GM18520 (cell line): ENCODE measurements at regions not wholly inside any gene's neighbourhood (a gene's known extent, or its start where the extent isn't known, plus 50 kb on each side); places are given as distances from the start of the nearest gene placed in this dataset.
A peak's percentile ranks its signal among the peaks of the same experiment; 100 is the strongest.

Experiments
- ATAC-seq: cut with Tn5 transposase; IDR thresholded peaks from one replicate; pipeline ENCODE4 v1.9.1; 2021; ENCODE audit not compliant: unreplicated experiment

GRCh38 chr14:65794674-65795279 lies 382.2 kb downstream of the FUT8 start:
- no peak for ATAC-seq

GRCh38 chr14:65798216-65798615 lies 385.7 kb downstream of the FUT8 start:
- ATAC-seq, result no peak

GRCh38 chr14:65800694-65801093 lies 388.2 kb downstream of the FUT8 start:
- no peak for ATAC-seq

- no peak for ATAC-seq
Measured at GRCh38 chr14:65802196-65802595, 389.7 kb downstream of the FUT8 start.

GRCh38 chr14:65803885-65804284 lies 391.4 kb downstream of the FUT8 start:
- ATAC-seq, result no peak

- no peak for ATAC-seq
Measured at GRCh38 chr14:65804439-65805112, 392.0 kb downstream of the FUT8 start.

- no peak for ATAC-seq
Measured at GRCh38 chr14:65805113-65805473, 392.6 kb downstream of the FUT8 start.

GRCh38 chr14:65808390-65808789 lies 395.9 kb downstream of the FUT8 start:
- no peak for ATAC-seq

- no peak for ATAC-seq
Measured at GRCh38 chr14:65810322-65810721, 397.8 kb downstream of the FUT8 start.

GRCh38 chr14:65813760-65814384 lies 401.3 kb downstream of the FUT8 start:
- no peak for ATAC-seq

GRCh38 chr14:65815127-65815526 lies 402.6 kb downstream of the FUT8 start:
- no peak for ATAC-seq

- no peak for ATAC-seq
Measured at GRCh38 chr14:65817011-65817410, 404.5 kb downstream of the FUT8 start.

GRCh38 chr14:65819569-65819968 lies 407.0 kb downstream of the FUT8 start:
- ATAC-seq, result no peak

- no peak for ATAC-seq
Measured at GRCh38 chr14:65821224-65821753, 408.8 kb downstream of the FUT8 start.

- peak; percentile 41 for ATAC-seq
Measured at GRCh38 chr14:65824285-65824977, 411.9 kb downstream of the FUT8 start.

GRCh38 chr14:65824978-65825299 lies 412.4 kb downstream of the FUT8 start:
- no peak for ATAC-seq

GRCh38 chr14:65826946-65827345 lies 414.4 kb downstream of the FUT8 start:
- ATAC-seq, result no peak

GRCh38 chr14:65827520-65827919 lies 415.0 kb downstream of the FUT8 start:
- ATAC-seq, result no peak

- no peak for ATAC-seq
Measured at GRCh38 chr14:65828396-65828795, 415.9 kb downstream of the FUT8 start.

- no peak for ATAC-seq
Measured at GRCh38 chr14:65832431-65833266, 420.1 kb downstream of the FUT8 start.
